OCI-LY1 (cell line): ENCODE measurements at regions not wholly inside any gene's neighbourhood (a gene's known extent, or its start where the extent isn't known, plus 50 kb on each side); places are given as distances from the start of the nearest gene placed in this dataset.

Experiments
- H2AFZ ChIP-seq: fragments of 200-600 bp; sonication (generic), shearing (Covaris generic); 2 replicates; pipeline ENCODE4 v1.6.0; 2014; ENCODE audit warnings: antibody characterized with exemption, mild to moderate bottlenecking, low read length
- H3F3A ChIP-seq: fragments of 200-600 bp; sonication (generic), shearing (Covaris generic); 2 replicates; pipeline ENCODE4 v1.6.0; 2014; ENCODE audit warnings: mild to moderate bottlenecking, antibody characterized with exemption, low read length, moderate library complexity; ENCODE audit not compliant: insufficient read depth
- H3K27ac ChIP-seq: fragments of 200-600 bp; sonication (generic); 2 replicates; pipeline ENCODE4 v1.5.1; 2014; ENCODE audit warnings: low read length, mixed run types, mild to moderate bottlenecking, low read depth; ENCODE audit not compliant: poor library complexity, severe bottlenecking
- H3K27me3 ChIP-seq: fragments of 200-600 bp; sonication (generic); 2 replicates; pipeline ENCODE4 v1.6.0; 2014; ENCODE audit warnings: antibody characterized with exemption, mild to moderate bottlenecking, low read length, moderate library complexity; ENCODE audit not compliant: insufficient read depth
- H3K36me3 ChIP-seq: fragments of 200-600 bp; sonication (generic); 2 replicates; pipeline ENCODE4 v1.6.1; 2014; ENCODE audit warnings: mild to moderate bottlenecking, antibody characterized with exemption, low read length, moderate library complexity, mixed read lengths; ENCODE audit not compliant: insufficient read depth
- H3K4me1 ChIP-seq: fragments of 200-600 bp; sonication (generic); 2 replicates; pipeline ENCODE4 v1.5.1; 2014; ENCODE audit warnings: mild to moderate bottlenecking, low read length, moderate library complexity; ENCODE audit not compliant: insufficient read depth, severe bottlenecking
- H3K4me2 ChIP-seq: fragments of 200-600 bp; sonication (generic), shearing (Covaris generic); 2 replicates; pipeline ENCODE4 v1.6.1; 2014; ENCODE audit warnings: low read length
- H3K4me3 ChIP-seq: fragments of 200-600 bp; sonication (generic); 2 replicates; pipeline ENCODE4 v1.5.1; 2014; ENCODE audit warnings: low read length, low read depth, mild to moderate bottlenecking, mixed read lengths; ENCODE audit not compliant: poor library complexity, severe bottlenecking
- H3K79me2 ChIP-seq: fragments of 200-600 bp; shearing (Covaris generic); 2 replicates; pipeline ENCODE4 v1.6.1; 2016; ENCODE audit warnings: mixed run types, low read length, mixed read lengths; ENCODE audit not compliant: insufficient read depth
- H3K9ac ChIP-seq: fragments of 200-600 bp; sonication (generic), shearing (Covaris generic); 2 replicates; pipeline ENCODE4 v1.6.1; 2014; ENCODE audit warnings: mild to moderate bottlenecking, low read length, mixed read lengths
- H3K9me2 ChIP-seq: fragments of 200-600 bp; sonication (generic), shearing (Covaris generic); 2 replicates; pipeline ENCODE4 v1.6.1; 2014; ENCODE audit warnings: low read depth, mild to moderate bottlenecking, low read length, mixed read lengths
- H3K9me3 ChIP-seq: fragments of 200-600 bp; shearing (Covaris generic); 2 replicates; pipeline ENCODE4 v1.6.1; 2014; ENCODE audit warnings: low read length, mixed read lengths
- H4K20me1 ChIP-seq: fragments of 200-600 bp; sonication (generic), shearing (Covaris generic); 2 replicates; pipeline ENCODE4 v1.6.0; 2016; ENCODE audit warnings: mild to moderate bottlenecking, low read length; ENCODE audit not compliant: insufficient read depth
- EZH2 ChIP-seq: fragments of 200-600 bp; sonication (generic), shearing (Covaris generic); IDR thresholded peaks from 2 replicates; pipeline ENCODE4 v1.8.0; 2017; ENCODE audit warnings: borderline replicate concordance, mixed run types, mild to moderate bottlenecking, antibody characterized with exemption, low read length, moderate library complexity, mixed read lengths
- TF ChIP-seq, protein P1 (sequence below): fragments of 200-600 bp; sonication (generic), shearing (Covaris generic); IDR thresholded peaks from 2 replicates; pipeline ENCODE4 v1.5.1; 2017; ENCODE audit warnings: mild to moderate bottlenecking, antibody characterized with exemption, low read length, moderate library complexity, mixed read lengths

DNA sequence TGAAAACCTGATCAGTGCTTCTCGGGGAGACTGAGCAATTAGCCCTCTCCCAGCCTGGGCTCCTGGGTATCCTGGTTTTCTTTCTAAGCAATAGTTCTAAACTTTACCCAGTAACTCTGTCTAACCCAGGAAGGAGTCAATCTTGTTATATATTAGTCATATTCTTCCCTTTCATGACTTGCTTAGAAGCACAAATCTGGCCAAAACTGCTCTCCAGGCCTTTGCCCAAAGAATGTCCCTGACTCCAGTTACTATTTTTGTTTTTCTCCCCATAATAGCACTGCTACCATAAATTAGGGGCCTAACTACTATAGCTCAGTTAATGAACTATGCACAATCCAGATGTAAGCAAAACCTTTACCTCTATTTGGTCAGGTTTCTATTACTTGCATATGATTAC lies 355.8 kb upstream of the HTR2A start:
- H4K20me1 ChIP-seq: no peaks in the 10 kb centered on the region
- H3K9me2 ChIP-seq: no peaks in the 10 kb centered on the region
- H2AFZ ChIP-seq: no peak overlapping the region
- H3K4me1 ChIP-seq: no peaks in the 10 kb centered on the region
- H3K4me2 ChIP-seq: no peak overlapping the region
- no peaks in the 10 kb centered on the region for H3K27me3 ChIP-seq
- no peaks in the 10 kb centered on the region for H3K79me2 ChIP-seq
- H3K36me3 ChIP-seq: no peaks in the 10 kb centered on the region
- H3F3A ChIP-seq: no peaks in the 10 kb centered on the region
- H3K27ac ChIP-seq: no peak overlapping the region
- no peak overlapping the region for H3K4me3 ChIP-seq
- H3K9me3 ChIP-seq: no peaks in the 10 kb centered on the region
- H3K9ac ChIP-seq: no peak overlapping the region
- TF ChIP-seq, protein P1, sequence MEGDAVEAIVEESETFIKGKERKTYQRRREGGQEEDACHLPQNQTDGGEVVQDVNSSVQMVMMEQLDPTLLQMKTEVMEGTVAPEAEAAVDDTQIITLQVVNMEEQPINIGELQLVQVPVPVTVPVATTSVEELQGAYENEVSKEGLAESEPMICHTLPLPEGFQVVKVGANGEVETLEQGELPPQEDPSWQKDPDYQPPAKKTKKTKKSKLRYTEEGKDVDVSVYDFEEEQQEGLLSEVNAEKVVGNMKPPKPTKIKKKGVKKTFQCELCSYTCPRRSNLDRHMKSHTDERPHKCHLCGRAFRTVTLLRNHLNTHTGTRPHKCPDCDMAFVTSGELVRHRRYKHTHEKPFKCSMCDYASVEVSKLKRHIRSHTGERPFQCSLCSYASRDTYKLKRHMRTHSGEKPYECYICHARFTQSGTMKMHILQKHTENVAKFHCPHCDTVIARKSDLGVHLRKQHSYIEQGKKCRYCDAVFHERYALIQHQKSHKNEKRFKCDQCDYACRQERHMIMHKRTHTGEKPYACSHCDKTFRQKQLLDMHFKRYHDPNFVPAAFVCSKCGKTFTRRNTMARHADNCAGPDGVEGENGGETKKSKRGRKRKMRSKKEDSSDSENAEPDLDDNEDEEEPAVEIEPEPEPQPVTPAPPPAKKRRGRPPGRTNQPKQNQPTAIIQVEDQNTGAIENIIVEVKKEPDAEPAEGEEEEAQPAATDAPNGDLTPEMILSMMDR: no peak
- no peak for TF ChIP-seq EZH2

DNA sequence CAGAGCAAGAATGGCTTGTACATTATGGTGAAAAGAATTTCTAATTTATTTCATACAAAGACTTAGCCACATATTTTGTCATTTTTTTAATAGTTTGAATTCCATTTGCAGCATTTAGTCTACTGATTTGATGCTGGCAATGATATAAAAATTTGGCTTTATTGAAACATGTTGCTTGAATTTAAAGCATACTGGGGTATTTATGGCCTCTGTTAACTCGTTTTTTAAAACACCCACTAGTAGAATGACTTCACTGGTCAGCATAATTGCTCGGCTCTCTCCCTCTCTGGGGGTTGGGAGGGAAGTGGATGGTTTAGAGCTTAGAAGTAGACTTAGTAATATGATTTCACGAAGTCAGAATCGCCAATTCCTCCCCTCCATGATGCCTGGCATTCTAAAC lies 354.9 kb upstream of the HTR2A start:
- Histone ChIP-seq H3K4me3 (no peak overlapping the region), H3F3A (no peaks in the 10 kb centered on the region), H3K9me2 (no peaks in the 10 kb centered on the region), H4K20me1 (no peaks in the 10 kb centered on the region), H3K36me3 (no peaks in the 10 kb centered on the region), H3K27ac (no peak overlapping the region), H3K27me3 (no peaks in the 10 kb centered on the region), H3K79me2 (no peaks in the 10 kb centered on the region), H3K9ac (no peak overlapping the region), H2AFZ (no peak overlapping the region), H3K4me2 (no peak overlapping the region), H3K9me3 (no peaks in the 10 kb centered on the region), H3K4me1 (no peaks in the 10 kb centered on the region)
- TF ChIP-seq, protein P1: no peak
- TF ChIP-seq EZH2: no peak

DNA sequence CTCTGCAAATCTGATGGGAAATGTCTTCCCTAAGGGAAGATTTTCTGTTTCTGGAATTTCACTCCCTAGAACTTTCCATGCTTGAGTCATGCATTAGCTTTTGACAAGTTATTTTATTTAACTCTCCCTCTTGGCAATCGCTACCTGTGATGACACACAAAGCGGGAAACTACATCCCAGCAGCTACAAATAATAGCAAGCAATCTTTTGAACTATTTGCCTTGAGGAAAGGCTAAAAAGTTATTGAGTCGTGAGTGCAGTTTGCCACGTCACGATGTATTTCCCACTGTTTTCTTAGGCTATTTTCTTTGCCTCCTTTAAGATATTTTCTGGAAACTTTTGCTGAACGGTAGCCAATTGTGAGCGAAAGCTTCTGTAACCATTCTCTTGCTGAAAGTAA lies 353.3 kb upstream of the HTR2A start:
- H3F3A ChIP-seq: no peaks in the 10 kb centered on the region
- H3K9ac ChIP-seq: no peak overlapping the region
- H3K27me3 ChIP-seq: no peaks in the 10 kb centered on the region
- no peaks in the 10 kb centered on the region for H3K79me2 ChIP-seq
- H3K4me3 ChIP-seq: no peak overlapping the region
- no peak overlapping the region for H3K4me2 ChIP-seq
- H3K9me2 ChIP-seq: no peaks in the 10 kb centered on the region
- no peaks in the 10 kb centered on the region for H3K4me1 ChIP-seq
- no peak overlapping the region for H2AFZ ChIP-seq
- H4K20me1 ChIP-seq: no peaks in the 10 kb centered on the region
- no peaks in the 10 kb centered on the region for H3K36me3 ChIP-seq
- H3K27ac ChIP-seq: no peak overlapping the region
- no peaks in the 10 kb centered on the region for H3K9me3 ChIP-seq
- TF ChIP-seq, protein P1: no peak
- TF ChIP-seq EZH2: no peak
